Esophagus (tissue), 2 donors: ENCODE measurements at regions not wholly inside any gene's neighbourhood (a gene's known extent, or its start where the extent isn't known, plus 50 kb on each side); places are given as distances from the start of the nearest gene placed in this dataset.
A peak's percentile ranks its signal among the peaks of the same experiment; 100 is the strongest.

ENCODE experiments used
- H3K27ac ChIP-seq, 2 donors: one replicate each; pipeline ENCODE4 v1.5.1; 2013; ENCODE audit warnings: low read depth in 2 of 2, mild to moderate bottlenecking in 2 of 2, inconsistent platforms in 1 of 2, low read length in 1 of 2, moderate library complexity in 1 of 2
- H3K27me3 ChIP-seq, 2 donors: one replicate each; pipeline ENCODE4 v1.6.1; 2013; ENCODE audit warnings: low read length in 2 of 2, control low read depth in 1 of 2, mild to moderate bottlenecking in 1 of 2; ENCODE audit not compliant: insufficient read depth in 2 of 2, control insufficient read depth in 1 of 2
- H3K36me3 ChIP-seq, 2 donors: one replicate each; pipeline ENCODE4 v1.6.1; 2013; ENCODE audit warnings: low read length in 1 of 2; ENCODE audit not compliant: control insufficient read depth in 2 of 2, insufficient read depth in 2 of 2
- H3K4me1 ChIP-seq, 2 donors: one replicate each; pipeline ENCODE4 v1.6.1; 2013; ENCODE audit warnings: low read length in 1 of 2; ENCODE audit not compliant: control insufficient read depth in 2 of 2, insufficient read depth in 2 of 2
- H3K4me3 ChIP-seq, 2 donors: one replicate each; pipeline ENCODE4 v1.5.1; 2013; ENCODE audit warnings: low read length in 2 of 2, mild to moderate bottlenecking in 2 of 2, low read depth in 1 of 2, moderate library complexity in 1 of 2
- H3K9me3 ChIP-seq, 2 donors: one replicate each; pipeline ENCODE4 v1.6.1; 2013; ENCODE audit warnings: mild to moderate bottlenecking in 2 of 2, low read depth in 1 of 2, low read length in 1 of 2, moderate library complexity in 1 of 2; ENCODE audit not compliant: control insufficient read depth in 2 of 2, insufficient read depth in 1 of 2
- WGBS, 2 donors: extraction: QIAGEN DNeasy Blood & Tissue Kit; methylation state at CpG; one replicate each; pipeline ENCODE4 v1.1.7; 2013; 5-methylcytosine and 5-hydroxymethylcytosine counted together
- donor health status: healthy with polysubstance abuse.
- donor health status: Bipolar disorder and iron deficiency.

- Histone ChIP-seq H3K4me1 (no peaks in the 10 kb centered on the region), H3K9me3 (no peaks in the 10 kb centered on the region), H3K27me3 (no peaks in the 10 kb centered on the region), H3K27ac (peak overlapping the region in 1 of 2 donors; percentile 59), H3K36me3 (no peaks in the 10 kb centered on the region), H3K4me3 (no peak overlapping the region)
- WGBS, 2 donors: 49 to 58% methylated on average over 2 of the region's 2 CpGs
Observed at GRCh38 chr3:99246010-99246654, 344.6 kb upstream of the DCBLD2 start.

GRCh38 chr3:99242271-99242670 lies 340.8 kb upstream of the DCBLD2 start:
- no peaks in the 10 kb centered on the region for H3K9me3 ChIP-seq
- H3K36me3 ChIP-seq: no peaks in the 10 kb centered on the region
- H3K4me1 ChIP-seq: no peaks in the 10 kb centered on the region
- WGBS, 2 donors: 92 to 96% methylated on average over 2 of the region's 2 CpGs
- H3K27me3 ChIP-seq: no peaks in the 10 kb centered on the region
- H3K27ac ChIP-seq: no peak overlapping the region
- no peak overlapping the region for H3K4me3 ChIP-seq

GRCh38 chr3:99240700-99241099 lies 339.2 kb upstream of the DCBLD2 start:
- no peaks in the 10 kb centered on the region for H3K9me3 ChIP-seq
- no peaks in the 10 kb centered on the region for H3K27me3 ChIP-seq
- H3K36me3 ChIP-seq: no peaks in the 10 kb centered on the region
- H3K4me3 ChIP-seq: no peak overlapping the region
- H3K27ac ChIP-seq: peak overlapping the region in 1 of 2 donors; percentile 10
- no peaks in the 10 kb centered on the region for H3K4me1 ChIP-seq
- WGBS, 2 donors: 22 to 23% methylated on average over 2 of the region's 2 CpGs

- H3K4me1 ChIP-seq: no peaks in the 10 kb centered on the region
- H3K9me3 ChIP-seq: no peaks in the 10 kb centered on the region
- no peak overlapping the region for H3K4me3 ChIP-seq
- H3K36me3 ChIP-seq: no peaks in the 10 kb centered on the region
- H3K27ac ChIP-seq: no peak overlapping the region
- H3K27me3 ChIP-seq: no peaks in the 10 kb centered on the region
Observed at GRCh38 chr3:99236576-99236975, 335.1 kb upstream of the DCBLD2 start.

GRCh38 chr3:99232696-99233095 lies 331.2 kb upstream of the DCBLD2 start:
- Histone ChIP-seq H3K9me3 (no peaks in the 10 kb centered on the region), H3K27ac (no peak overlapping the region), H3K4me1 (no peaks in the 10 kb centered on the region), H3K36me3 (no peaks in the 10 kb centered on the region), H3K4me3 (no peak overlapping the region), H3K27me3 (no peaks in the 10 kb centered on the region)
- 56 to 71% methylated on average over 1 of the region's 1 CpG for WGBS, 2 donors

GRCh38 chr3:99218468-99218867 lies 317.0 kb upstream of the DCBLD2 start:
- Histone ChIP-seq H3K27ac (no peak overlapping the region), H3K9me3 (no peaks in the 10 kb centered on the region), H3K36me3 (no peaks in the 10 kb centered on the region), H3K27me3 (no peaks in the 10 kb centered on the region), H3K4me1 (no peaks in the 10 kb centered on the region), H3K4me3 (no peak overlapping the region)
- WGBS, 2 donors: 86% methylated on average over 1 of the region's 1 CpG

- no peaks in the 10 kb centered on the region for H3K27me3 ChIP-seq
- H3K4me1 ChIP-seq: no peaks in the 10 kb centered on the region
- no peaks in the 10 kb centered on the region for H3K36me3 ChIP-seq
- WGBS, 2 donors: 26 to 33% methylated on average over 1 of the region's 1 CpG
- no peaks in the 10 kb centered on the region for H3K9me3 ChIP-seq
- H3K4me3 ChIP-seq: no peak overlapping the region
- no peak overlapping the region for H3K27ac ChIP-seq
Observed at GRCh38 chr3:99212969-99213368, 311.5 kb upstream of the DCBLD2 start.

GRCh38 chr3:99211309-99211708 lies 309.8 kb upstream of the DCBLD2 start:
- Histone ChIP-seq H3K4me1 (no peaks in the 10 kb centered on the region), H3K27ac (no peak overlapping the region), H3K4me3 (no peak overlapping the region), H3K27me3 (no peaks in the 10 kb centered on the region), H3K9me3 (no peaks in the 10 kb centered on the region), H3K36me3 (no peaks in the 10 kb centered on the region)
- WGBS, 2 donors: 66 to 85% methylated on average over 2 of the region's 2 CpGs

- Histone ChIP-seq H3K27ac (no peak overlapping the region), H3K27me3 (no peaks in the 10 kb centered on the region), H3K36me3 (no peaks in the 10 kb centered on the region), H3K9me3 (no peaks in the 10 kb centered on the region), H3K4me3 (no peak overlapping the region), H3K4me1 (no peaks in the 10 kb centered on the region)
- WGBS, 2 donors: 60 to 73% methylated on average over 3 of the region's 3 CpGs
Observed at GRCh38 chr3:99199021-99199420, 297.5 kb upstream of the DCBLD2 start.

- no peaks in the 10 kb centered on the region for H3K27me3 ChIP-seq
- H3K27ac ChIP-seq: no peak overlapping the region
- H3K36me3 ChIP-seq: no peaks in the 10 kb centered on the region
- no peaks in the 10 kb centered on the region for H3K4me1 ChIP-seq
- no peaks in the 10 kb centered on the region for H3K9me3 ChIP-seq
- no peak overlapping the region for H3K4me3 ChIP-seq
- WGBS, 2 donors: 76 to 82% methylated on average over 3 of the region's 3 CpGs
Observed at GRCh38 chr3:99191186-99191585, 289.7 kb upstream of the DCBLD2 start.
